MM.1S (cell line): ENCODE measurements at regions not wholly inside any gene's neighbourhood (a gene's known extent, or its start where the extent isn't known, plus 50 kb on each side); places are given as distances from the start of the nearest gene placed in this dataset.

Source experiments
- DNase-seq: peaks from one replicate; pipeline ENCODE4 v3.0.0-alpha.2; 2015
- H2AFZ ChIP-seq: fragments of 300-600 bp; sonication (generic); 2 replicates; pipeline ENCODE4 v1.6.0; 2016; ENCODE audit warnings: antibody characterized with exemption, low read length
- H3F3A ChIP-seq: fragments of 300-600 bp; sonication (generic); 2 replicates; pipeline ENCODE4 v1.6.1; 2016; ENCODE audit warnings: mild to moderate bottlenecking, antibody characterized with exemption, low read length, moderate library complexity, mixed read lengths; ENCODE audit not compliant: insufficient read depth
- H3K27ac ChIP-seq: fragments of 300-600 bp; sonication (generic); 2 replicates; pipeline ENCODE4 v1.5.1; 2016; ENCODE audit warnings: mild to moderate bottlenecking, low read length
- H3K27me3 ChIP-seq: fragments of 300-600 bp; sonication (generic); replicated peaks from 2 replicates; pipeline ENCODE4 v1.6.0; 2016; ENCODE audit warnings: low read length; ENCODE audit not compliant: insufficient read depth
- H3K36me3 ChIP-seq: fragments of 300-600 bp; sonication (generic); replicated peaks from 2 replicates; pipeline ENCODE4 v1.6.1; 2016; ENCODE audit warnings: mild to moderate bottlenecking, low read length, mixed read lengths; ENCODE audit not compliant: insufficient read depth
- H3K4me1 ChIP-seq: fragments of 300-600 bp; sonication (generic); 2 replicates; pipeline ENCODE4 v1.6.1; 2016; ENCODE audit warnings: low read length, mixed read lengths
- H3K4me2 ChIP-seq: fragments of 300-600 bp; sonication (generic); 2 replicates; pipeline ENCODE4 v1.6.0; 2016; ENCODE audit warnings: low read depth, low read length
- H3K4me3 ChIP-seq: fragments of 300-600 bp; sonication (generic); 2 replicates; pipeline ENCODE4 v1.5.1; 2016; ENCODE audit warnings: low read length, mixed read lengths
- H3K79me2 ChIP-seq: fragments of 300-600 bp; sonication (generic); 2 replicates; pipeline ENCODE4 v1.6.1; 2016; ENCODE audit warnings: mixed run types, low read length, mixed read lengths
- H3K9ac ChIP-seq: fragments of 300-600 bp; sonication (generic); 2 replicates; pipeline ENCODE4 v1.6.1; 2016; ENCODE audit warnings: low read length, mixed read lengths
- H3K9me2 ChIP-seq: fragments of 300-600 bp; sonication (generic); replicated peaks from 2 replicates; pipeline ENCODE4 v1.6.1; 2016; ENCODE audit warnings: mild to moderate bottlenecking, low read length, mixed read lengths; ENCODE audit not compliant: insufficient read depth
- H3K9me3 ChIP-seq: fragments of 300-600 bp; sonication (generic); replicated peaks from 2 replicates; pipeline ENCODE4 v1.6.1; 2016; ENCODE audit warnings: mild to moderate bottlenecking, low read length, mixed read lengths; ENCODE audit not compliant: insufficient read depth
- H4K20me1 ChIP-seq: fragments of 300-600 bp; sonication (generic); 2 replicates; pipeline ENCODE4 v1.6.1; 2016; ENCODE audit warnings: mild to moderate bottlenecking, low read length, moderate library complexity, mixed read lengths; ENCODE audit not compliant: insufficient read depth
- CTCF ChIP-seq: fragments of 300-600 bp; sonication (generic); IDR thresholded peaks from 2 replicates; pipeline ENCODE4 v1.5.1; 2016; ENCODE audit warnings: antibody characterized with exemption, low read length, mixed read lengths
- EZH2 ChIP-seq: fragments of 300-600 bp; sonication (generic); optimal IDR thresholded peaks from 2 replicates; pipeline ENCODE3; 2017; ENCODE audit warnings: low read depth, mild to moderate bottlenecking, antibody characterized with exemption, low read length, mixed read lengths
- EZH2phosphoT487 ChIP-seq: fragments of 300-600 bp; sonication (generic); IDR thresholded peaks from 2 replicates; pipeline ENCODE4 v1.6.1; 2018; ENCODE audit warnings: antibody characterized with exemption, low read length

- no peak overlapping the region for H3K4me3 ChIP-seq
- no peak overlapping the region for H3K4me2 ChIP-seq
- H3K4me1 ChIP-seq, result no peaks in the 10 kb centered on the region
- no peaks in the 10 kb centered on the region for H3K79me2 ChIP-seq
- no peak for TF ChIP-seq CTCF
- no peak for TF ChIP-seq EZH2phosphoT487
- no peak for TF ChIP-seq EZH2
- H4K20me1 ChIP-seq, result no peaks in the 10 kb centered on the region
- no peaks in the 10 kb centered on the region for H3K9me3 ChIP-seq
- H3K36me3 ChIP-seq, result no peaks in the 10 kb centered on the region
- H3K9ac ChIP-seq, result no peak overlapping the region
- H3F3A ChIP-seq, result no peaks in the 10 kb centered on the region
- H3K9me2 ChIP-seq, result no peaks in the 10 kb centered on the region
- no peak overlapping the region for H2AFZ ChIP-seq
- no peaks in the 10 kb centered on the region for H3K27me3 ChIP-seq
- no peak overlapping the region for H3K27ac ChIP-seq
- no peak for DNase-seq
Observed at GRCh38 chr12:126430921-126431320, 1365.7 kb downstream of the AACS start.

- Histone ChIP-seq H2AFZ (no peak overlapping the region), H3K9me3 (no peaks in the 10 kb centered on the region), H3K9me2 (no peaks in the 10 kb centered on the region), H3F3A (no peaks in the 10 kb centered on the region), H4K20me1 (no peaks in the 10 kb centered on the region), H3K36me3 (no peaks in the 10 kb centered on the region), H3K79me2 (no peaks in the 10 kb centered on the region), H3K27ac (no peak overlapping the region), H3K4me3 (no peak overlapping the region), H3K4me2 (no peak overlapping the region), H3K9ac (no peak overlapping the region), H3K4me1 (no peaks in the 10 kb centered on the region), H3K27me3 (no peaks in the 10 kb centered on the region)
- TF ChIP-seq CTCF (no peak), EZH2 (no peak), EZH2phosphoT487 (no peak)
- DNase-seq, result no peak
Observed at GRCh38 chr12:126431767-126432166, 1366.5 kb downstream of the AACS start.

GRCh38 chr12:126432780-126433179, 1367.5 kb downstream of the AACS start:
- no peak overlapping the region for H3K4me3 ChIP-seq
- no peaks in the 10 kb centered on the region for H3K9me2 ChIP-seq
- no peak overlapping the region for H2AFZ ChIP-seq
- H3K9ac ChIP-seq, result no peak overlapping the region
- no peaks in the 10 kb centered on the region for H3K9me3 ChIP-seq
- H4K20me1 ChIP-seq, result no peaks in the 10 kb centered on the region
- no peak overlapping the region for H3K4me2 ChIP-seq
- no peaks in the 10 kb centered on the region for H3K79me2 ChIP-seq
- no peaks in the 10 kb centered on the region for H3F3A ChIP-seq
- H3K36me3 ChIP-seq, result no peaks in the 10 kb centered on the region
- H3K4me1 ChIP-seq, result no peaks in the 10 kb centered on the region
- no peak for TF ChIP-seq EZH2
- no peak for TF ChIP-seq CTCF
- no peak for TF ChIP-seq EZH2phosphoT487
- DNase-seq, result no peak
- H3K27me3 ChIP-seq, result no peaks in the 10 kb centered on the region
- no peak overlapping the region for H3K27ac ChIP-seq
